UCSD-AML1 (cell line): ENCODE measurements at regions not wholly inside any gene's neighbourhood (a gene's known extent, or its start where the extent isn't known, plus 50 kb on each side); places are given as distances from the start of the nearest gene placed in this dataset.

ENCODE experiments used
- DNase-seq: peaks from one replicate; lab custom pipeline; 2025; ENCODE audit not compliant: unreplicated experiment; lab: John Stamatoyannopoulos, UW

- no peak for DNase-seq
These were observed 342.2 kb upstream of the DYNLRB2 start for GRCh38 chr16:80198311-80199299.

GRCh38 chr16:80197741-80198201 is 343.0 kb upstream of the DYNLRB2 start:
- no peak for DNase-seq

- no peak for DNase-seq
These were observed 348.9 kb upstream of the DYNLRB2 start for GRCh38 chr16:80191928-80192327.

GRCh38 chr16:80189476-80190175 is 351.2 kb upstream of the DYNLRB2 start:
- no peak for DNase-seq

GRCh38 chr16:80176114-80176513 is 364.7 kb upstream of the DYNLRB2 start:
- DNase-seq, result no peak

- DNase-seq, result no peak
These were observed 365.8 kb upstream of the DYNLRB2 start for GRCh38 chr16:80175011-80175410.

GRCh38 chr16:80174416-80174815 is 366.4 kb upstream of the DYNLRB2 start:
- no peak for DNase-seq

- DNase-seq, result no peak
These were observed 369.0 kb upstream of the DYNLRB2 start for GRCh38 chr16:80171746-80172145.

GRCh38 chr16:80171199-80171598 is 369.6 kb upstream of the DYNLRB2 start:
- DNase-seq, result no peak

- DNase-seq, result no peak
These were observed 373.0 kb upstream of the DYNLRB2 start for GRCh38 chr16:80167657-80168390.

GRCh38 chr16:80166082-80166481 is 374.7 kb upstream of the DYNLRB2 start:
- no peak for DNase-seq

- no peak for DNase-seq
These were observed 375.7 kb upstream of the DYNLRB2 start for GRCh38 chr16:80164966-80165550.

- no peak for DNase-seq
These were observed 377.5 kb upstream of the DYNLRB2 start for GRCh38 chr16:80163339-80163738.

GRCh38 chr16:80161799-80162739 is 378.7 kb upstream of the DYNLRB2 start:
- no peak for DNase-seq

- DNase-seq, result no peak
These were observed 382.0 kb upstream of the DYNLRB2 start for GRCh38 chr16:80158766-80159165.

- DNase-seq, result no peak
These were observed 389.1 kb upstream of the DYNLRB2 start for GRCh38 chr16:80151722-80152111.

GRCh38 chr16:80150978-80151721 is 389.6 kb upstream of the DYNLRB2 start:
- no peak for DNase-seq

- no peak for DNase-seq
These were observed 392.0 kb upstream of the DYNLRB2 start for GRCh38 chr16:80148826-80149225.

- no peak for DNase-seq
These were observed 393.7 kb upstream of the DYNLRB2 start for GRCh38 chr16:80147026-80147655.
